ENCODE measurements at regions not wholly inside any gene's neighbourhood (a gene's known extent, or its start where the extent isn't known, plus 50 kb on each side); places are given as distances from the start of the nearest gene placed in this dataset.

DNA sequence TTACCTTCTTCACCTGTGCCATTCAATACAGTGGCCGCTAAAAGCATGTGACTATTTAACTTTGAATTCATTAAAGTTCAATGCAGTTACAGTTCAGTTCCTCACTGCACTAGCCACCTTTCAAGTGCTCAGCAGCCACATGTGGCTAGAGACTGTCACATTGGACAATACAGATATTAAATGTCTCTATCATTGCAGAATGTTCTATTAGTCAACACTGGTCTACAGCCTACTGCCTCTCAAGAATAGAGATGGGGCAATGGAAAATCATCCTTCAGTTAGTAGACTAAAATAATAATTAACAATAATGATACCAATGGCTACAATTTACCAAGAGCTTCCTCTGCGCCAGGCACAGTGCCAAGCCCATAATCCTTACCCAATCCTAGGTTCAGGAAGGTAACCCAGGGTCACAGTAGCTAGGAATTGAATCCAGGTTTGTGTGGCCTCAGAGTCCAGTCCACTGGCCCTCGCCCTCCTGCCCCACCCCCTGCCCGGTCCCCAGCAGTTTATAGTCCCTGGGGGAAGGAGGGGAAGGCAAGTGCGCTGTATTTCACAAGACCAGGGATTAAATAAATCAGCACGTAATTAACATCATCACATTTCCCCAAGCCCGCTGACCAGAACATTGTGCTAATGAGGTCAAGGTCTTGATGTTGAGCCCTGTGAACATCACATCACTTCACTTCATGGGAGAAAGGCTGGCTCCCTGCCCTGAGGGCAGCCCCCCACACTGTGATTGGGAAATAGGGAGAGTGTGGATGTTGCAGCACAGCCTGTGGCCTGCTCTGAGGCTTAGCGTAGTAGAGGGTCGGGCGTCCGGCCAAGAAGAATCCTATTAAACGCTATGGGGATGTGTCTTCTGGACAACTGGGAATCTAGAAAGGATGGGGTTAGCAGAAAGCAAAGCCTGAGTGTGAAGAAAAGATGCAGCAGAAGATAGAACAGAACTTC is 147.2 kb downstream of the VEGFA start (continued):
- TF ChIP-seq, protein P1, sequence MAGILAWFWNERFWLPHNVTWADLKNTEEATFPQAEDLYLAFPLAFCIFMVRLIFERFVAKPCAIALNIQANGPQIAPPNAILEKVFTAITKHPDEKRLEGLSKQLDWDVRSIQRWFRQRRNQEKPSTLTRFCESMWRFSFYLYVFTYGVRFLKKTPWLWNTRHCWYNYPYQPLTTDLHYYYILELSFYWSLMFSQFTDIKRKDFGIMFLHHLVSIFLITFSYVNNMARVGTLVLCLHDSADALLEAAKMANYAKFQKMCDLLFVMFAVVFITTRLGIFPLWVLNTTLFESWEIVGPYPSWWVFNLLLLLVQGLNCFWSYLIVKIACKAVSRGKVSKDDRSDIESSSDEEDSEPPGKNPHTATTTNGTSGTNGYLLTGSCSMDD (CRISPR knock-in tag; IDR thresholded peaks at IDR 0.05) = no peak
- TF ChIP-seq CEBPG (CRISPR knock-in tag; IDR thresholded peaks at IDR 0.05) (peak; percentile 93), ZNF788 (CRISPR knock-in tag; IDR thresholded peaks at IDR 0.05; ENCODE audit: borderline replicate concordance) (0 out of 2 replicates have a peak, but pooled peaks have one; percentile 15), GZF1 (CRISPR knock-in tag; IDR thresholded peaks at IDR 0.05) (peak; percentile 83; the same call in 1 of the 2 replicates), CBFB (CRISPR knock-in tag; IDR thresholded peaks at IDR 0.05) (peak; percentile 18; the same call in 1 of the 2 replicates), HNRNPH1 (optimal IDR thresholded peaks at IDR 0.05; ENCODE audit: low read depth, low read length) (no peak), HDAC1 (CRISPR knock-in tag; IDR thresholded peaks at IDR 0.05) (peak; percentile 98), ZSCAN25 (CRISPR knock-in tag; IDR thresholded peaks at IDR 0.05) (peak; percentile 92), ZNF143 (CRISPR knock-in tag; IDR thresholded peaks at IDR 0.05) (no peak), NRL (CRISPR knock-in tag; IDR thresholded peaks at IDR 0.05; ENCODE audit: borderline replicate concordance) (peak; percentile 70; the same call in 1 of the 2 replicates), HMG20B (CRISPR knock-in tag; conservative IDR thresholded peaks at IDR 0.05) (peak; percentile 61; the same call in 1 of the 2 replicates), NFATC3 (CRISPR knock-in tag; IDR thresholded peaks at IDR 0.05) (no peak), ETV6 (CRISPR knock-in tag; conservative IDR thresholded peaks at IDR 0.05) (no peak), MEF2D (CRISPR knock-in tag; IDR thresholded peaks at IDR 0.05) (peak; percentile 95), ZNF296 (CRISPR knock-in tag; conservative IDR thresholded peaks at IDR 0.05) (peak; percentile 96), HNF4G (IDR thresholded peaks at IDR 0.05; ENCODE audit: borderline replicate concordance, low read depth, low read length) (peak; percentile 97), HNF4G (CRISPR knock-in tag; IDR thresholded peaks at IDR 0.05; ENCODE audit: borderline replicate concordance, low read depth) (peak; percentile 95), ZNF292 (CRISPR knock-in tag; IDR thresholded peaks at IDR 0.05; ENCODE audit: borderline replicate concordance, low read depth) (peak; percentile 95), TBX2 (CRISPR knock-in tag; IDR thresholded peaks at IDR 0.05; ENCODE audit: borderline replicate concordance) (peak; percentile 99)
- TF ChIP-seq, protein P2, sequence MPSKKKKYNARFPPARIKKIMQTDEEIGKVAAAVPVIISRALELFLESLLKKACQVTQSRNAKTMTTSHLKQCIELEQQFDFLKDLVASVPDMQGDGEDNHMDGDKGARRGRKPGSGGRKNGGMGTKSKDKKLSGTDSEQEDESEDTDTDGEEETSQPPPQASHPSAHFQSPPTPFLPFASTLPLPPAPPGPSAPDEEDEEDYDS (CRISPR knock-in tag; IDR thresholded peaks at IDR 0.05) = peak; percentile 68
- TF ChIP-seq, protein P3, sequence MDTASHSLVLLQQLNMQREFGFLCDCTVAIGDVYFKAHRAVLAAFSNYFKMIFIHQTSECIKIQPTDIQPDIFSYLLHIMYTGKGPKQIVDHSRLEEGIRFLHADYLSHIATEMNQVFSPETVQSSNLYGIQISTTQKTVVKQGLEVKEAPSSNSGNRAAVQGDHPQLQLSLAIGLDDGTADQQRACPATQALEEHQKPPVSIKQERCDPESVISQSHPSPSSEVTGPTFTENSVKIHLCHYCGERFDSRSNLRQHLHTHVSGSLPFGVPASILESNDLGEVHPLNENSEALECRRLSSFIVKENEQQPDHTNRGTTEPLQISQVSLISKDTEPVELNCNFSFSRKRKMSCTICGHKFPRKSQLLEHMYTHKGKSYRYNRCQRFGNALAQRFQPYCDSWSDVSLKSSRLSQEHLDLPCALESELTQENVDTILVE (CRISPR knock-in tag; IDR thresholded peaks at IDR 0.05) = peak; percentile 48; the same call in 1 of the 2 replicates
- TF ChIP-seq, protein P4, sequence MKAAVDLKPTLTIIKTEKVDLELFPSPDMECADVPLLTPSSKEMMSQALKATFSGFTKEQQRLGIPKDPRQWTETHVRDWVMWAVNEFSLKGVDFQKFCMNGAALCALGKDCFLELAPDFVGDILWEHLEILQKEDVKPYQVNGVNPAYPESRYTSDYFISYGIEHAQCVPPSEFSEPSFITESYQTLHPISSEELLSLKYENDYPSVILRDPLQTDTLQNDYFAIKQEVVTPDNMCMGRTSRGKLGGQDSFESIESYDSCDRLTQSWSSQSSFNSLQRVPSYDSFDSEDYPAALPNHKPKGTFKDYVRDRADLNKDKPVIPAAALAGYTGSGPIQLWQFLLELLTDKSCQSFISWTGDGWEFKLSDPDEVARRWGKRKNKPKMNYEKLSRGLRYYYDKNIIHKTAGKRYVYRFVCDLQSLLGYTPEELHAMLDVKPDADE (CRISPR knock-in tag; IDR thresholded peaks at IDR 0.05) = no peak
- TF ChIP-seq, protein P5, sequence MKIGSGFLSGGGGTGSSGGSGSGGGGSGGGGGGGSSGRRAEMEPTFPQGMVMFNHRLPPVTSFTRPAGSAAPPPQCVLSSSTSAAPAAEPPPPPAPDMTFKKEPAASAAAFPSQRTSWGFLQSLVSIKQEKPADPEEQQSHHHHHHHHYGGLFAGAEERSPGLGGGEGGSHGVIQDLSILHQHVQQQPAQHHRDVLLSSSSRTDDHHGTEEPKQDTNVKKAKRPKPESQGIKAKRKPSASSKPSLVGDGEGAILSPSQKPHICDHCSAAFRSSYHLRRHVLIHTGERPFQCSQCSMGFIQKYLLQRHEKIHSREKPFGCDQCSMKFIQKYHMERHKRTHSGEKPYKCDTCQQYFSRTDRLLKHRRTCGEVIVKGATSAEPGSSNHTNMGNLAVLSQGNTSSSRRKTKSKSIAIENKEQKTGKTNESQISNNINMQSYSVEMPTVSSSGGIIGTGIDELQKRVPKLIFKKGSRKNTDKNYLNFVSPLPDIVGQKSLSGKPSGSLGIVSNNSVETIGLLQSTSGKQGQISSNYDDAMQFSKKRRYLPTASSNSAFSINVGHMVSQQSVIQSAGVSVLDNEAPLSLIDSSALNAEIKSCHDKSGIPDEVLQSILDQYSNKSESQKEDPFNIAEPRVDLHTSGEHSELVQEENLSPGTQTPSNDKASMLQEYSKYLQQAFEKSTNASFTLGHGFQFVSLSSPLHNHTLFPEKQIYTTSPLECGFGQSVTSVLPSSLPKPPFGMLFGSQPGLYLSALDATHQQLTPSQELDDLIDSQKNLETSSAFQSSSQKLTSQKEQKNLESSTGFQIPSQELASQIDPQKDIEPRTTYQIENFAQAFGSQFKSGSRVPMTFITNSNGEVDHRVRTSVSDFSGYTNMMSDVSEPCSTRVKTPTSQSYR (CRISPR knock-in tag; IDR thresholded peaks at IDR 0.05; ENCODE audit: borderline replicate concordance) = peak; percentile 94
